B cell (primary cell): ENCODE measurements at regions not wholly inside any gene's neighbourhood (a gene's known extent, or its start where the extent isn't known, plus 50 kb on each side); places are given as distances from the start of the nearest gene placed in this dataset.

Source experiments
- ATAC-seq: fragments of 200-7000 bp; cut with Tn5 transposase; one replicate; pipeline ENCODE4 v1.10.0; 2021; ENCODE audit warnings: low read depth, mild to moderate bottlenecking, moderate number of reproducible peaks, moderate library complexity
- CTCF ChIA-PET: fragments of 350-600 bp; sonication (Branson Sonifier 250); formaldehyde crosslinking; loops from one replicate; lab custom pipeline; 2021; ENCODE audit warnings: antibody characterized with exemption, inconsistent platforms; lab: Charles Lee
- POLR2A ChIA-PET: fragments of 350-600 bp; sonication (Branson Sonifier 250); formaldehyde crosslinking; loops from one replicate; lab custom pipeline; 2021; ENCODE audit warnings: antibody characterized with exemption; lab: Charles Lee
- DNase-seq: peaks from one replicate; pipeline ENCODE4 v3.0.0; 2013
- H2AFZ ChIP-seq: 2 replicates; pipeline ENCODE4 v1.6.1; 2012; ENCODE audit warnings: mild to moderate bottlenecking, low read depth, low read length; ENCODE audit not compliant: insufficient read depth, poor library complexity, severe bottlenecking
- H3K27ac ChIP-seq, 2 donors: 1 replicate in 1 of 2; 2 replicates in 1 of 2; pipeline ENCODE4 v1.5.1; 2012 to 2013; ENCODE audit warnings: low read length in 2 of 2, mild to moderate bottlenecking in 2 of 2, moderate library complexity in 1 of 2
- H3K27me3 ChIP-seq, 4 experiments: fragments of 200-600 bp in 1 of 4; sonication (generic) in 1 of 4; replicated peaks in 1 of 4; 1 replicate in 2 of 4; 2 replicates in 2 of 4; pipeline versions ENCODE4 v1.6.1 to v1.7.0; 2013 to 2016; ENCODE audit warnings: low read length in 3 of 4, mild to moderate bottlenecking in 2 of 4, mixed read lengths in 1 of 4, moderate library complexity in 1 of 4; ENCODE audit not compliant: insufficient read depth in 4 of 4, control insufficient read depth in 3 of 4; ENCODE audit errors: control extremely low read depth in 1 of 4
- H3K36me3 ChIP-seq, 2 experiments: replicated peaks in 1 of 2; 1 replicate in 1 of 2; 2 replicates in 1 of 2; pipeline versions ENCODE4 v1.6.1 to v1.7.1; 2013; ENCODE audit warnings: low read length in 1 of 2; ENCODE audit not compliant: insufficient read depth in 2 of 2, control insufficient read depth in 1 of 2; ENCODE audit errors: control extremely low read depth in 1 of 2, extremely low read depth in 1 of 2
- H3K4me1 ChIP-seq, 2 donors: fragments of 200-600 bp in 1 of 2; sonication (generic) in 1 of 2; 1 replicate in 1 of 2; 2 replicates in 1 of 2; pipeline versions ENCODE4 v1.5.1 to v1.6.1; 2013 to 2017; ENCODE audit warnings: low read length in 2 of 2; ENCODE audit not compliant: control insufficient read depth in 2 of 2, insufficient read depth in 2 of 2
- H3K4me2 ChIP-seq: replicated peaks from 2 replicates; pipeline ENCODE3; 2012; ENCODE audit warnings: mild to moderate bottlenecking, low read depth, low read length; ENCODE audit not compliant: poor library complexity, severe bottlenecking
- H3K4me3 ChIP-seq, 5 experiments: fragments of 200-600 bp in 1 of 5; sonication (generic) in 1 of 5; 1 replicate in 3 of 5; 2 replicates in 2 of 5; pipeline versions ENCODE4 v1.5.1 to v1.7.0; 2011 to 2016; ENCODE audit warnings: low read length in 4 of 5, mild to moderate bottlenecking in 4 of 5, low read depth in 2 of 5, control low read depth in 1 of 5, moderate library complexity in 1 of 5; ENCODE audit not compliant: insufficient read depth in 1 of 5; ENCODE audit errors: control extremely low read depth in 1 of 5, extremely low read depth in 1 of 5
- H3K79me2 ChIP-seq: fragments of 200-600 bp; sonication (generic); one replicate; pipeline ENCODE4 v1.6.0; 2016; ENCODE audit warnings: low read length; ENCODE audit not compliant: control insufficient read depth, insufficient read depth
- H3K9ac ChIP-seq: fragments of 200-600 bp; sonication (generic); 2 replicates; pipeline ENCODE4 v1.6.1; 2017; ENCODE audit warnings: mild to moderate bottlenecking, low read length, moderate library complexity
- H3K9me3 ChIP-seq, 3 donors: one replicate each; pipeline versions ENCODE4 v1.6.1 to v1.7.1; 2013; ENCODE audit warnings: low read length in 2 of 3; ENCODE audit not compliant: control insufficient read depth in 2 of 3, insufficient read depth in 1 of 3; ENCODE audit errors: control extremely low read depth in 1 of 3
- H4K20me1 ChIP-seq: 2 replicates; pipeline ENCODE4 v1.6.0; 2012; ENCODE audit warnings: mild to moderate bottlenecking, low read length; ENCODE audit not compliant: insufficient read depth, control insufficient read depth, poor library complexity, severe bottlenecking
- H3K27ac Mint-ChIP-seq: one replicate; pipeline ENCODE4 v1.8.0; 2021; ENCODE audit warnings: mixed read lengths
- H3K27me3 Mint-ChIP-seq: one replicate; pipeline ENCODE4 v1.8.0; 2021; ENCODE audit warnings: mixed read lengths
- H3K4me1 Mint-ChIP-seq: one replicate; pipeline ENCODE4 v1.8.0; 2021; ENCODE audit warnings: mixed read lengths
- H3K4me3 Mint-ChIP-seq: one replicate; pipeline ENCODE4 v1.8.0; 2021; ENCODE audit warnings: mixed read lengths
- H3K9me3 Mint-ChIP-seq: one replicate; pipeline ENCODE4 v1.8.0; 2022; ENCODE audit warnings: mixed read lengths; ENCODE audit not compliant: insufficient read depth
- CTCF ChIP-seq: fragments of 200-600 bp; IDR thresholded peaks from one replicate; pipeline ENCODE4 v1.8.0; 2022; ENCODE audit warnings: antibody characterized with exemption, mild to moderate bottlenecking
- EZH2 ChIP-seq: IDR thresholded peaks from 2 replicates; pipeline ENCODE4 v1.6.1; 2012; ENCODE audit warnings: borderline replicate concordance, low read depth, mild to moderate bottlenecking, moderate library complexity, low read length; ENCODE audit not compliant: insufficient read depth, poor library complexity, severe bottlenecking
- WGBS: methylation state at CpG from one replicate; pipeline ENCODE4 v1.1.5; 2013; ENCODE audit warnings: missing lambda C conversion rate; ENCODE audit not compliant: insufficient coverage; 5-methylcytosine and 5-hydroxymethylcytosine counted together
- intact Hi-C: fragments of 100-400 bp; cut with micrococcal nuclease; formaldehyde crosslinking; loops from one replicate; pipeline ENCODE4 v1.10.0; 2022

GRCh38 chr5:174173766-174174165 is 128.3 kb downstream of the NSG2 start:
- Mint-ChIP-seq H3K4me1 (no peaks in the 10 kb centered on the region), H3K4me3 (no peak overlapping the region), H3K27ac (no peak overlapping the region), H3K27me3 (peaks cover 22% of the 10 kb centered on the region), H3K9me3 (peaks cover 1% of the 10 kb centered on the region)
- Histone ChIP-seq H3K4me2 (no peak overlapping the region), H4K20me1 (no peaks in the 10 kb centered on the region), H3K4me3 (no peak overlapping the region), H3K27ac (no peak overlapping the region), H3K9ac (no peak overlapping the region), H3K4me1 (no peaks in the 10 kb centered on the region), H2AFZ (no peak overlapping the region), H3K27me3 (peaks cover 0 to 9% (median 0%) of the 10 kb centered on the region in 4 experiments), H3K9me3 (peaks cover 0 to 10% (median 1%) of the 10 kb centered on the region in 3 donors), H3K79me2 (no peaks in the 10 kb centered on the region), H3K36me3 (no peaks in the 10 kb centered on the region)
- WGBS = 95% methylated on average over 6 of the region's 6 CpGs
- no peak for TF ChIP-seq EZH2
- TF ChIP-seq CTCF = no peak
- intact Hi-C loops = no loop called here
- ATAC-seq = no peak
- DNase-seq = no peak
- POLR2A ChIA-PET = no interaction called here
- CTCF ChIA-PET = no interaction called here

GRCh38 chr5:174175716-174176268 is 130.3 kb downstream of the NSG2 start:
- intact Hi-C loops = no loop called here
- ATAC-seq (no peak), DNase-seq (no peak)
- Mint-ChIP-seq H3K4me1 (no peaks in the 10 kb centered on the region), H3K9me3 (peaks cover 1% of the 10 kb centered on the region), H3K4me3 (no peak overlapping the region), H3K27ac (no peak overlapping the region), H3K27me3 (peaks cover 22% of the 10 kb centered on the region)
- POLR2A ChIA-PET = no interaction called here
- CTCF ChIA-PET = no interaction called here
- peaks cover 0 to 10% (median 0%) of the 10 kb centered on the region in 3 donors for H3K9me3 ChIP-seq
- TF ChIP-seq EZH2 = no peak
- no peak for TF ChIP-seq CTCF
- no peak overlapping the region for H3K27ac ChIP-seq
- H3K9ac ChIP-seq = no peak overlapping the region
- no peaks in the 10 kb centered on the region for H4K20me1 ChIP-seq
- peaks cover 0 to 9% (median 0%) of the 10 kb centered on the region in 4 experiments for H3K27me3 ChIP-seq
- no peaks in the 10 kb centered on the region for H3K79me2 ChIP-seq
- H3K4me2 ChIP-seq = no peak overlapping the region
- H3K4me3 ChIP-seq = no peak overlapping the region
- H3K4me1 ChIP-seq = no peaks in the 10 kb centered on the region
- 22% methylated on average over 7 of the region's 12 CpGs for WGBS
- H2AFZ ChIP-seq = no peak overlapping the region
- no peaks in the 10 kb centered on the region for H3K36me3 ChIP-seq
